Karpas-422 (cell line): ENCODE measurements at regions not wholly inside any gene's neighbourhood (a gene's known extent, or its start where the extent isn't known, plus 50 kb on each side); places are given as distances from the start of the nearest gene placed in this dataset.

ENCODE experiments used
- DNase-seq: peaks from one replicate; pipeline ENCODE4 v3.0.0-alpha.2; 2015
- H2AFZ ChIP-seq: fragments of 200-600 bp; sonication (generic); 2 replicates; pipeline ENCODE4 v1.6.1; 2014; ENCODE audit warnings: antibody characterized with exemption, low read length, mixed read lengths
- H3K27ac ChIP-seq: fragments of 200-600 bp; sonication (generic); 2 replicates; pipeline ENCODE4 v1.5.1; 2014; ENCODE audit warnings: mild to moderate bottlenecking, low read length, moderate library complexity
- H3K27me3 ChIP-seq: fragments of 200-600 bp; sonication (generic); 2 replicates; pipeline ENCODE4 v1.6.1; 2014; ENCODE audit warnings: low read length, mixed read lengths
- H3K36me3 ChIP-seq: fragments of 200-600 bp; sonication (generic); 2 replicates; pipeline ENCODE4 v1.6.1; 2014; ENCODE audit warnings: low read length, mixed read lengths; ENCODE audit not compliant: insufficient read depth
- H3K4me1 ChIP-seq: fragments of 200-600 bp; sonication (generic); 2 replicates; pipeline ENCODE4 v1.6.1; 2014; ENCODE audit warnings: mild to moderate bottlenecking, low read length, mixed read lengths
- H3K4me2 ChIP-seq: fragments of 200-600 bp; sonication (generic); 2 replicates; pipeline ENCODE4 v1.6.1; 2014; ENCODE audit warnings: low read length, low read depth, mild to moderate bottlenecking; ENCODE audit not compliant: poor library complexity, severe bottlenecking
- H3K4me3 ChIP-seq: fragments of 200-600 bp; sonication (generic); 2 replicates; pipeline ENCODE4 v1.5.1; 2014; ENCODE audit warnings: mild to moderate bottlenecking, antibody characterized with exemption, low read length, mixed read lengths
- H3K79me2 ChIP-seq: fragments of 200-600 bp; sonication (generic); 2 replicates; pipeline ENCODE4 v1.6.1; 2014; ENCODE audit warnings: mild to moderate bottlenecking, low read length, mixed read lengths
- H3K9ac ChIP-seq: fragments of 200-600 bp; sonication (generic); 2 replicates; pipeline ENCODE4 v1.6.0; 2014; ENCODE audit warnings: low read length
- H3K9me2 ChIP-seq: fragments of 200-600 bp; sonication (generic), shearing (Covaris generic); replicated peaks from 2 replicates; pipeline ENCODE4 v1.6.0; 2014; ENCODE audit warnings: mild to moderate bottlenecking, low read length, moderate library complexity; ENCODE audit not compliant: insufficient read depth
- H3K9me3 ChIP-seq: fragments of 300-700, 200-600 bp; sonication (generic); 2 replicates; pipeline ENCODE4 v1.6.1; 2014; ENCODE audit warnings: low read length, mixed read lengths
- H4K20me1 ChIP-seq: fragments of 200-600 bp; sonication (generic); 2 replicates; pipeline ENCODE4 v1.6.1; 2014; ENCODE audit warnings: mild to moderate bottlenecking, antibody characterized with exemption, low read length, low read depth; ENCODE audit not compliant: insufficient read depth

- Histone ChIP-seq H3K4me3 (no peak overlapping the region), H2AFZ (no peak overlapping the region), H3K9me3 (no peaks in the 10 kb centered on the region), H3K9me2 (no peaks in the 10 kb centered on the region), H3K27ac (no peak overlapping the region), H3K4me1 (no peaks in the 10 kb centered on the region), H3K36me3 (no peaks in the 10 kb centered on the region), H3K79me2 (no peaks in the 10 kb centered on the region), H3K4me2 (no peak overlapping the region), H4K20me1 (no peaks in the 10 kb centered on the region), H3K27me3 (no peaks in the 10 kb centered on the region), H3K9ac (no peak overlapping the region)
- DNase-seq = no peak
These were observed 198.9 kb upstream of the LDB2 start for GRCh38 chr4:17097362-17097761.

DNA sequence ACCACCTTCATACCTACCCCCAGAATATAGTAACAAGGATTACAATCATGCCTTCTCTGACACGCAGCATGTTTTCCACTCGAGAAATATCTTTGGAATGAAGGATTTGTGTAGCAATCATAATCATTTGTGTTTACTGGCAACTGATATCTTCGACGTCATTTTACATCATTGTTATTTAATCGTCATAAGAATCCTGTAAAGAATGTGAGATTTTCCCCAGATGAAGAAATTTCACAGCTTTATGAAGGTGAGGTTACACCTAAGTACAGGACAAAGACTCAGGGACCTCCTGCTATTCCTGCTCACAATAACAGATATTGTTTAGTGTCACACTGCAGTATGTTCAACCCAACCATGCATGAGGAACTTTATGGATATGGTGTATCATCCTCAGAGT, 198.2 kb upstream of the LDB2 start:
- no peak overlapping the region for H3K27ac ChIP-seq
- no peak for DNase-seq
- no peak overlapping the region for H3K9ac ChIP-seq
- H2AFZ ChIP-seq = no peak overlapping the region
- no peaks in the 10 kb centered on the region for H3K27me3 ChIP-seq
- H4K20me1 ChIP-seq = no peaks in the 10 kb centered on the region
- H3K9me3 ChIP-seq = no peaks in the 10 kb centered on the region
- H3K79me2 ChIP-seq = no peaks in the 10 kb centered on the region
- no peak overlapping the region for H3K4me2 ChIP-seq
- H3K4me1 ChIP-seq = no peaks in the 10 kb centered on the region
- H3K36me3 ChIP-seq = no peaks in the 10 kb centered on the region
- H3K9me2 ChIP-seq = no peaks in the 10 kb centered on the region
- H3K4me3 ChIP-seq = no peak overlapping the region

DNA sequence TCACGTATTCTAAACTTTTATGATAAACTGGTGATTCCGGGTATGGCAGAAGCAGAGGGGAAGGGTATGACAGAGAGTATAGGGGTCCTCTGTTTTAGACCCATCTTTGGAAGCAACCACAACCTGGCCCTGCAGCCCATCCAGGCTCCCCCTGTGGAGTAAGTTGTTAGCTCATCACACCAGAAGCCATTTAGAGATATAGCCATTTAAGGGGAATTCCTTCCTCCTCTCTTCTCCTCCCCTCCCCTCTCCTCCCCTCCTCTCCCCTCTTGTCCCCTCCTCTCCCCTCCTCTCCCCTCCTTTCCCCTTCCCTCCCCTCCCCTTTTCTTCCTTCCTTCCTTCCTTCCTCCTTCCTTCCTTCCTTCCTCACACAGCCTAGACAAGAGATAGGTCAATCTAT, 197.3 kb upstream of the LDB2 start:
- Histone ChIP-seq H4K20me1 (no peaks in the 10 kb centered on the region), H3K4me2 (no peak overlapping the region), H3K27me3 (no peaks in the 10 kb centered on the region), H3K4me1 (no peaks in the 10 kb centered on the region), H2AFZ (no peak overlapping the region), H3K79me2 (no peaks in the 10 kb centered on the region), H3K9me3 (no peaks in the 10 kb centered on the region), H3K27ac (no peak overlapping the region), H3K9ac (no peak overlapping the region), H3K9me2 (no peaks in the 10 kb centered on the region), H3K36me3 (no peaks in the 10 kb centered on the region), H3K4me3 (no peak overlapping the region)
- DNase-seq = no peak

- DNase-seq = no peak
- H3K9me2 ChIP-seq = no peaks in the 10 kb centered on the region
- no peaks in the 10 kb centered on the region for H3K36me3 ChIP-seq
- H3K27ac ChIP-seq = no peak overlapping the region
- no peaks in the 10 kb centered on the region for H4K20me1 ChIP-seq
- H3K9me3 ChIP-seq = no peaks in the 10 kb centered on the region
- H3K4me3 ChIP-seq = no peak overlapping the region
- no peaks in the 10 kb centered on the region for H3K79me2 ChIP-seq
- H3K27me3 ChIP-seq = no peaks in the 10 kb centered on the region
- H3K4me1 ChIP-seq = no peaks in the 10 kb centered on the region
- no peak overlapping the region for H3K9ac ChIP-seq
- H3K4me2 ChIP-seq = no peak overlapping the region
- no peak overlapping the region for H2AFZ ChIP-seq
These were observed 196.4 kb upstream of the LDB2 start for GRCh38 chr4:17094876-17095210.

DNA sequence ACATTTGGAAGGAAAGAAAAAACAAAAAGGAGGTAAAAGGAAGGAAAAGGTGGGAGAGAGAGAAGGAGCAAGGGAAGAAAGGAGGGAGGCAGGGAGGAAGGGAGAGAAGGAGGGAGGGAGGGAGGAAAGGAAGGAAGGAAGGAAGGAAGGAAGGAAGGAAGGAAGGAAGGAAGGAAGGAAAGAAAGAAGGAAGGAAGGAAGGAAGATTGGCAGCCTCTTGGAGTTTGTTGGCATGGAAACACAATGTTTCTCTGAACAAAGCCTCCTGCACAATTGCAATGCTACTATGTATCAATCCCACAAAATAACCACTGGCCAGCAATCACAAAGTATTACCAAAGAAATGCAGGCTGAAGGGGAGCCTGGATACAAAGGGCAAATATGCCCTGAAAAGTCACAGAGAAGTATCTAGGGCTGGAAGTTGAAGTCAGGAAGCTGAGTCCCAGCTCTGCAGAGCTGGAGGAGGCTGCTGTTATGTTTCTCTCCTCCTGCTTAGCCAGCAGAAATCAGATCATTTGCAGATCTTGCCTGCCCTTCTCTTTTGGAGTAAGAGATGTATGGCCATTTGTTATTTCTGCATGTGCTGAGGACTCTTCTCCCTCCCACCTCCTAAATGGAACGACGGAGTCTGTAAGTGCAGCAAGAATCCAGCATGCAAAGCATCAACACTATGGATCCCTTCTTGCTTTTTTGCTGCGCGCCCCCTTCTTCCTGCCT, 195.9 kb upstream of the LDB2 start:
- no peaks in the 10 kb centered on the region for H4K20me1 ChIP-seq
- H3K27me3 ChIP-seq = no peaks in the 10 kb centered on the region
- no peak overlapping the region for H3K27ac ChIP-seq
- H3K9me3 ChIP-seq = no peaks in the 10 kb centered on the region
- no peaks in the 10 kb centered on the region for H3K36me3 ChIP-seq
- no peak overlapping the region for H3K4me3 ChIP-seq
- H3K4me1 ChIP-seq = no peaks in the 10 kb centered on the region
- H2AFZ ChIP-seq = no peak overlapping the region
- no peaks in the 10 kb centered on the region for H3K79me2 ChIP-seq
- H3K9ac ChIP-seq = no peak overlapping the region
- no peak overlapping the region for H3K4me2 ChIP-seq
- no peak for DNase-seq
- no peaks in the 10 kb centered on the region for H3K9me2 ChIP-seq

DNA sequence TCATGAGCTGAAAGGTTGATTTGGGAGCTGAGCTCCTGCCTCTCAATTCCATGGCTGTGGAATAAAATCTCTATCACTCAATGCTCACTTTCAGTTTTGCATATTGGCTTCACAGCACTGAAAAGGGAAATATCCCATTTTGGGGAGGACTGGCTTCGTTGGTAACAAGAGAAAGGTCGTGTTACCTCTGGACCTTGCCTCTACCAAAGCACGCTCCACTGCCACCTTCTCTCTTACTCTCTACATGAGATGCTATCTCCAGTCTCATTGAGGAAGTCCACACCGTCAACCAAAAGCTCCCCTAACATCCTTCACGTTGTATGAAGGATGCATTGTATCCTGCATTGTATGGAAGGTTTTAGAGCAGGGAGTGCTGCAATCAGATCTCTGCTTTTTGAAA, 195.0 kb upstream of the LDB2 start:
- no peak overlapping the region for H3K9ac ChIP-seq
- DNase-seq = no peak
- H3K4me1 ChIP-seq = no peaks in the 10 kb centered on the region
- H3K9me3 ChIP-seq = no peaks in the 10 kb centered on the region
- no peaks in the 10 kb centered on the region for H4K20me1 ChIP-seq
- H3K36me3 ChIP-seq = no peaks in the 10 kb centered on the region
- H3K27me3 ChIP-seq = no peaks in the 10 kb centered on the region
- no peak overlapping the region for H3K4me3 ChIP-seq
- H3K4me2 ChIP-seq = no peak overlapping the region
- no peaks in the 10 kb centered on the region for H3K9me2 ChIP-seq
- H2AFZ ChIP-seq = no peak overlapping the region
- H3K27ac ChIP-seq = no peak overlapping the region
- H3K79me2 ChIP-seq = no peaks in the 10 kb centered on the region

GRCh38 chr4:17092736-17093437, 194.4 kb upstream of the LDB2 start:
- Histone ChIP-seq H2AFZ (no peak overlapping the region), H3K4me2 (no peak overlapping the region), H3K9me3 (no peaks in the 10 kb centered on the region), H3K9me2 (no peaks in the 10 kb centered on the region), H3K27ac (no peak overlapping the region), H4K20me1 (no peaks in the 10 kb centered on the region), H3K36me3 (no peaks in the 10 kb centered on the region), H3K4me1 (no peaks in the 10 kb centered on the region), H3K9ac (no peak overlapping the region), H3K4me3 (no peak overlapping the region), H3K79me2 (no peaks in the 10 kb centered on the region), H3K27me3 (no peaks in the 10 kb centered on the region)
- DNase-seq = no peak

DNA sequence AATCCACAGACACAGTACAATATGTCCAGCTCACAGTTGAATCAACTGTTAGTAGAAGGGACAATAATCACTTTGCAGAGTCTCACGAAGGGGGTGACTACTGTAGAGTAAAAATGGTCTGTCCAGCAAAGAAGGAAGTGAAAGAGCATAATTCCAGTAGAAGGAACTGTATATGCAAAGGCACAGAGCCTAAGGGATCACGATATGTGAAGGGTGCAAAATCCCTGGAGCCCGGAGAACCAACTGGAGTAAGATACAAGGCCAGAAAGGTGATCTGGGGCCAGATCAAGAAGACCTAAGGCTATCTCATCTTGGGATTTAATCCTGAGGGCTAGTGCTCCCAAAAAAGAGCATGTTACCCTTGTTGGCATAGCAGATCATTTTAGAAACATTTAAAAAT, 192.7 kb upstream of the LDB2 start:
- Histone ChIP-seq H3K4me2 (no peak overlapping the region), H3K79me2 (no peaks in the 10 kb centered on the region), H3K27me3 (no peaks in the 10 kb centered on the region), H3K9ac (no peak overlapping the region), H3K27ac (no peak overlapping the region), H4K20me1 (no peaks in the 10 kb centered on the region), H3K4me1 (no peaks in the 10 kb centered on the region), H2AFZ (no peak overlapping the region), H3K9me3 (no peaks in the 10 kb centered on the region), H3K4me3 (no peak overlapping the region), H3K9me2 (no peaks in the 10 kb centered on the region), H3K36me3 (no peaks in the 10 kb centered on the region)
- DNase-seq = no peak
